DND-41 (cell line): ENCODE measurements at regions not wholly inside any gene's neighbourhood (a gene's known extent, or its start where the extent isn't known, plus 50 kb on each side); places are given as distances from the start of the nearest gene placed in this dataset.

Experiments used
- CTCF ChIP-seq: IDR thresholded peaks from 2 replicates; pipeline ENCODE4 v1.5.1; 2012; ENCODE audit warnings: borderline replicate concordance, low read length, moderate library complexity, mild to moderate bottlenecking; ENCODE audit not compliant: poor library complexity, severe bottlenecking; ENCODE audit errors: extremely low read depth
- EZH2 ChIP-seq: IDR thresholded peaks from 3 replicates; pipeline ENCODE4 v1.6.1; 2012; ENCODE audit warnings: borderline replicate concordance, low read depth, mild to moderate bottlenecking, moderate library complexity, low read length, inconsistent platforms; ENCODE audit not compliant: severe bottlenecking

GRCh38 chr10:59508296-59508695 lies 145.9 kb upstream of the FAM13C start:
- no peak for TF ChIP-seq EZH2
- no peak for TF ChIP-seq CTCF
